Thoracic aorta (tissue), 2 donors: ENCODE measurements at regions not wholly inside any gene's neighbourhood (a gene's known extent, or its start where the extent isn't known, plus 50 kb on each side); places are given as distances from the start of the nearest gene placed in this dataset.

Experiments used
- ATAC-seq: fragments of 150-250 bp; one replicate; pipeline ENCODE4 v1.8.0; 2017; ENCODE audit warnings: low read depth; ENCODE audit not compliant: insufficient number of reproducible peaks, low FRiP score
- DNase-seq: peaks from one replicate; pipeline ENCODE4 v3.0.0-alpha.2; 2020; ENCODE audit warnings: low spot score
- H3K27ac ChIP-seq, 2 donors: fragments of 200-600 bp; sonication (generic); 1 replicate in 1 of 2; 2 replicates in 1 of 2; pipeline ENCODE4 v1.5.1; 2016; ENCODE audit warnings: mild to moderate bottlenecking in 2 of 2, moderate library complexity in 2 of 2
- H3K27me3 ChIP-seq: fragments of 200-600 bp; sonication (generic); replicated peaks from 2 replicates; pipeline ENCODE4 v1.6.0; 2016; ENCODE audit warnings: mild to moderate bottlenecking; ENCODE audit not compliant: insufficient read depth
- H3K36me3 ChIP-seq: fragments of 200-600 bp; sonication (generic); one replicate; pipeline ENCODE4 v1.5.1; 2016
- H3K4me1 ChIP-seq, 2 donors: fragments of 200-600 bp; sonication (generic); 1 replicate in 1 of 2; 2 replicates in 1 of 2; pipeline versions ENCODE4 v1.5.1 to v1.6.0; 2016; ENCODE audit warnings: low read depth in 2 of 2, mild to moderate bottlenecking in 1 of 2; ENCODE audit not compliant: control insufficient read depth in 1 of 2
- H3K4me3 ChIP-seq: fragments of 200-600 bp; sonication (generic); 2 replicates; pipeline ENCODE4 v1.5.1; 2016; ENCODE audit warnings: mild to moderate bottlenecking
- H3K9me3 ChIP-seq: fragments of 200-600 bp; sonication (generic); 2 replicates; pipeline ENCODE4 v1.5.1; 2016
- TF ChIP-seq, protein P1 (sequence below): fragments of 200-600 bp; sonication (generic); IDR thresholded peaks from one replicate; pipeline ENCODE4 v1.5.1; 2019; ENCODE audit warnings: antibody characterized with exemption

DNA sequence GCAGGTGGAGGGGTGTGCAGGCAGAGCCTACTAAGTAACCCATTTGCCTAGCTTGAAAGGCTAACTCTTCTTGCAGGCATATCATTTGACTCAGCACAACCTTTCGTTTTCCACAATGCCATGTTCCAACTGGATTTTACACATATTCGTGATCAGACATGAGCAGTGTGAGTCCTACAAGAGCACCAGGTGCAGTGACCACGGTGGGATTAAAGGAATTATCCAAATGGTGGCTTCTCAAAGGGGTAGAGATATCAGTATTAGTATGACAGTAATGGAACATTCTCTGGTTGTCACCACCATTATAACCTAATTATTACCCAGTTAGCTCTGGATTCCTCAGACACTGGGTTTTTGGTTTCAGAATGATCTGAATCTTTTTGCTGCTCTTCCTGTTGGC, 323.5 kb downstream of the LMO4 start:
- Histone ChIP-seq H3K4me1 (no peaks in the 10 kb centered on the region), H3K9me3 (no peaks in the 10 kb centered on the region), H3K36me3 (no peaks in the 10 kb centered on the region), H3K27me3 (no peaks in the 10 kb centered on the region), H3K27ac (no peak overlapping the region), H3K4me3 (no peak overlapping the region)
- no peak for ATAC-seq
- no peak for DNase-seq
- TF ChIP-seq, protein P1, sequence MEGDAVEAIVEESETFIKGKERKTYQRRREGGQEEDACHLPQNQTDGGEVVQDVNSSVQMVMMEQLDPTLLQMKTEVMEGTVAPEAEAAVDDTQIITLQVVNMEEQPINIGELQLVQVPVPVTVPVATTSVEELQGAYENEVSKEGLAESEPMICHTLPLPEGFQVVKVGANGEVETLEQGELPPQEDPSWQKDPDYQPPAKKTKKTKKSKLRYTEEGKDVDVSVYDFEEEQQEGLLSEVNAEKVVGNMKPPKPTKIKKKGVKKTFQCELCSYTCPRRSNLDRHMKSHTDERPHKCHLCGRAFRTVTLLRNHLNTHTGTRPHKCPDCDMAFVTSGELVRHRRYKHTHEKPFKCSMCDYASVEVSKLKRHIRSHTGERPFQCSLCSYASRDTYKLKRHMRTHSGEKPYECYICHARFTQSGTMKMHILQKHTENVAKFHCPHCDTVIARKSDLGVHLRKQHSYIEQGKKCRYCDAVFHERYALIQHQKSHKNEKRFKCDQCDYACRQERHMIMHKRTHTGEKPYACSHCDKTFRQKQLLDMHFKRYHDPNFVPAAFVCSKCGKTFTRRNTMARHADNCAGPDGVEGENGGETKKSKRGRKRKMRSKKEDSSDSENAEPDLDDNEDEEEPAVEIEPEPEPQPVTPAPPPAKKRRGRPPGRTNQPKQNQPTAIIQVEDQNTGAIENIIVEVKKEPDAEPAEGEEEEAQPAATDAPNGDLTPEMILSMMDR: no peak

DNA sequence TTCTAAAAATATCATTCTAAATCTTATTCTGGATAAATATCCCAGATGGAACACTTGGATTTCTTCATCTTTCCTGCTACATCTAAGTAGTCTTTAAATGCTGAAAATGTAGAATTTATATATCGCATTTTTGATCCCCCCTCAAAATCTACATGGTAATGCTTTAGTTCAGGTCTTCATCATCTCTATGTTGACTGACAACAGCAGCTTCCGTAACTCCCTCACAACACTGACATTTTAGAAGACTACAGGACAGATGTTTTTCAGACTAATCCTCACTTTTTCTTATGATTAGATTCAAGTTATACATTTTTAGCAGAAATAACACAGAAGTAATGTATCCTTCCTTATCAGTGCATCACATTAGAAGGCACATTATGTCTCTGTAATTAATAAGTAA, 336.5 kb downstream of the LMO4 start:
- no peak for DNase-seq
- Histone ChIP-seq H3K4me3 (no peak overlapping the region), H3K27ac (no peak overlapping the region), H3K27me3 (no peaks in the 10 kb centered on the region), H3K9me3 (peaks cover 6% of the 10 kb centered on the region), H3K36me3 (no peaks in the 10 kb centered on the region), H3K4me1 (no peaks in the 10 kb centered on the region)
- TF ChIP-seq, protein P1: no peak
- ATAC-seq: no peak

DNA sequence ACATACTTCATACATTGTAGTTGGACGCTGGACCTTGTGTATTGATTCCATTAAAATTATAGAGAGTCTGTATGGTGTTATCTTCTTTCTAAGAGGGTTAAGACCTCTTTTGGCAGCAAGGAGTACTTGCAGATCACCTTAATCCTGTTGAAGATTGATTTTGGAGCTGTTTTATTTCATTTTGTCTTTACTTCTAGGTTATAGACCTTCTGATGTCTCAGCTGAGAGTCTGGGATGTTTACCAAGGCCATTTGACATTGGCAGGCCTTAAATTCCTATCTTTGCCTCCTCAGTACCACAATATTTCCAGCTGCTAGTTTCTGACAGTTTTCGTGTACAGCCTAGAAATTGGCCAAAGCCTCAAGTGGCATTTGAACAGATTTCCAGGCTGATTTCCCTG, 338.0 kb downstream of the LMO4 start:
- Histone ChIP-seq H3K4me3 (no peak overlapping the region), H3K4me1 (no peaks in the 10 kb centered on the region), H3K9me3 (no peaks in the 10 kb centered on the region), H3K27me3 (no peaks in the 10 kb centered on the region), H3K27ac (no peak overlapping the region), H3K36me3 (no peaks in the 10 kb centered on the region)
- TF ChIP-seq, protein P1: no peak
- DNase-seq: no peak
- no peak for ATAC-seq

DNA sequence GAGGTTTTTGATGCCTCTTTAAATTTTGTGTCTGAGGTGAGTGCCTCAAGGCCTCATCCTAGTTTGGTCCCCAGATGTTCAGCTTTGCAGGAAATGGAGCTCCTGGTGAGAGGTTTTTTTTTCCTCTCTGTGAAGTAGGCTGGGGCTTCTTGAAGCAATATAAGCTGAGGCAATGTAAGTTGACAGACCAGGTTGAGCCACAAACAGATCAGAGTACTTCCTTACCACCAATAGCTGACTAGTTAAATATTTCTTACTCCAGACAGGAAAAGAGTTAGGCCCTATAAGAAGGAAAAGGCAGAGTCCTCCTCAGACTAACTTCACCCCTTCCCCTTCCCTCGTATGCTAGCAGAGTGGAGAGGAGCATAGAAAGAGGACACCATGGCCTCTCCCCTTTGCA, 341.0 kb downstream of the LMO4 start:
- no peaks in the 10 kb centered on the region for H3K36me3 ChIP-seq
- DNase-seq (no peak), ATAC-seq (no peak)
- H3K27ac ChIP-seq: no peak overlapping the region
- TF ChIP-seq, protein P1: no peak
- no peaks in the 10 kb centered on the region for H3K4me1 ChIP-seq
- H3K4me3 ChIP-seq: no peak overlapping the region
- no peaks in the 10 kb centered on the region for H3K9me3 ChIP-seq
- no peaks in the 10 kb centered on the region for H3K27me3 ChIP-seq

DNA sequence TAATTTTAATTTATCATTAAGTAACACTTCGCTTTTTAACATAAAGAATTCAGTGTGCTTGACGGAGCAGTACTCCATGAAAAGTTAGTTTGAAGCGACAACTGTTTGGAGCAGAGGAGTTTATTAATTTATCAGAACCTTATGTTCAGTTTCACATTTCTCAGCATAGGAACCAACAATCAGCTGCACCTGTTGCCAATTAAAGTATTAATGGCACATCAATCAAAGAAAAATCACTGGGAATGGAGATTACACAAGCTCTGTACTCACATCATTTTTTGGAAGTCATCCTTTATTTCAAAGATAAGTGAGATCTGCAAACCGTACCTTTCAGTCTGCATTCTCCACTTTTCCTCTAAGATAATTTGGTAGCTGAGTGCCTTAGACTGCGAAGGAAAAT, 344.6 kb downstream of the LMO4 start:
- Histone ChIP-seq H3K27me3 (no peaks in the 10 kb centered on the region), H3K27ac (no peak overlapping the region), H3K4me3 (no peak overlapping the region), H3K36me3 (no peaks in the 10 kb centered on the region), H3K9me3 (no peaks in the 10 kb centered on the region), H3K4me1 (no peaks in the 10 kb centered on the region)
- ATAC-seq (no peak), DNase-seq (no peak)
- TF ChIP-seq, protein P1: no peak
